ENCODE measurements at regions not wholly inside any gene's neighbourhood (a gene's known extent, or its start where the extent isn't known, plus 50 kb on each side); places are given as distances from the start of the nearest gene placed in this dataset.

- DNase-seq (ENCODE audit: low read depth): no peak
These were observed 810.2 kb downstream of the TUSC7 start for GRCh38 chr3:117519776-117520175.

- DNase-seq (ENCODE audit: low read depth): no peak
These were observed 811.0 kb downstream of the TUSC7 start for GRCh38 chr3:117520582-117520981.

GRCh38 chr3:117523418-117523817, 813.8 kb downstream of the TUSC7 start:
- peak; percentile 8 for DNase-seq (ENCODE audit: low read depth)

GRCh38 chr3:117524890-117525289, 815.3 kb downstream of the TUSC7 start:
- peak; percentile 13 for DNase-seq (ENCODE audit: low read depth)

GRCh38 chr3:117526470-117527079, 817.0 kb downstream of the TUSC7 start:
- no peak for DNase-seq (ENCODE audit: low read depth)

- DNase-seq (ENCODE audit: low read depth): no peak
These were observed 817.8 kb downstream of the TUSC7 start for GRCh38 chr3:117527346-117527745.

- no peak for DNase-seq (ENCODE audit: low read depth)
These were observed 819.1 kb downstream of the TUSC7 start for GRCh38 chr3:117528688-117529087.

GRCh38 chr3:117531078-117531767, 821.6 kb downstream of the TUSC7 start:
- peak; percentile 32 for DNase-seq (ENCODE audit: low read depth)

- no peak for DNase-seq (ENCODE audit: low read depth)
These were observed 822.7 kb downstream of the TUSC7 start for GRCh38 chr3:117532268-117532667.

GRCh38 chr3:117534138-117534537, 824.6 kb downstream of the TUSC7 start:
- no peak for DNase-seq (ENCODE audit: low read depth)

GRCh38 chr3:117536006-117536405, 826.4 kb downstream of the TUSC7 start:
- DNase-seq (ENCODE audit: low read depth): no peak

- no peak for DNase-seq (ENCODE audit: low read depth)
These were observed 828.4 kb downstream of the TUSC7 start for GRCh38 chr3:117537949-117538348.

GRCh38 chr3:117539729-117540128, 830.1 kb downstream of the TUSC7 start:
- no peak for DNase-seq (ENCODE audit: low read depth)

GRCh38 chr3:117540597-117540996, 831.0 kb downstream of the TUSC7 start:
- peak; percentile 15 for DNase-seq (ENCODE audit: low read depth)

- DNase-seq (ENCODE audit: low read depth): no peak
These were observed 832.1 kb downstream of the TUSC7 start for GRCh38 chr3:117541721-117542120.

- no peak for DNase-seq (ENCODE audit: low read depth)
These were observed 833.9 kb downstream of the TUSC7 start for GRCh38 chr3:117543521-117543920.

- DNase-seq (ENCODE audit: low read depth): no peak
These were observed 835.9 kb downstream of the TUSC7 start for GRCh38 chr3:117545484-117545883.

- DNase-seq (ENCODE audit: low read depth): peak; percentile 43
These were observed 838.5 kb downstream of the TUSC7 start for GRCh38 chr3:117547956-117548550.

GRCh38 chr3:117548600-117548999, 839.0 kb downstream of the TUSC7 start:
- DNase-seq (ENCODE audit: low read depth): no peak

- DNase-seq (ENCODE audit: low read depth): no peak
These were observed 840.1 kb downstream of the TUSC7 start for GRCh38 chr3:117549716-117550115.

- DNase-seq (ENCODE audit: low read depth): no peak
These were observed 841.2 kb downstream of the TUSC7 start for GRCh38 chr3:117550766-117551165.

GRCh38 chr3:117553461-117553860, 843.9 kb downstream of the TUSC7 start:
- DNase-seq (ENCODE audit: low read depth): peak; percentile 19

All from M059J (cell line).